Central memory CD8-positive, alpha-beta T cell (primary cell): ENCODE measurements at regions not wholly inside any gene's neighbourhood (a gene's known extent, or its start where the extent isn't known, plus 50 kb on each side); places are given as distances from the start of the nearest gene placed in this dataset.
"Not testable (repeated sequence)": the region's sequence is repeated elsewhere in the genome, so short reads cannot be mapped to it uniquely, and the experiment has no call there.

Experiments used
- ATAC-seq: fragments of 150-1000 bp; cut with Tn5 transposase; replicated peaks from 2 replicates; pipeline ENCODE4 v1.10.0; 2022; ENCODE audit warnings: mild to moderate bottlenecking, moderate FRiP score, moderate number of reproducible peaks; ENCODE audit not compliant: poor library complexity, severe bottlenecking; ENCODE audit errors: extremely low read depth
- DNase-seq, 2 donors: peaks; one replicate each; pipeline ENCODE4 v3.0.0; 2021; ENCODE audit warnings: low spot score in 2 of 2
- H3K27ac Mint-ChIP-seq: one replicate; pipeline ENCODE4 v1.8.0; 2022; ENCODE audit warnings: low read depth, mild to moderate bottlenecking, moderate library complexity, mixed read lengths
- H3K27me3 Mint-ChIP-seq: one replicate; pipeline ENCODE4 v1.8.0; 2022; ENCODE audit warnings: mixed read lengths
- H3K36me3 Mint-ChIP-seq: one replicate; pipeline ENCODE4 v1.8.0; 2022; ENCODE audit warnings: mild to moderate bottlenecking, moderate library complexity, mixed read lengths; ENCODE audit not compliant: insufficient read depth
- H3K4me1 Mint-ChIP-seq: one replicate; pipeline ENCODE4 v1.8.0; 2022; ENCODE audit warnings: mixed read lengths
- H3K4me3 Mint-ChIP-seq: one replicate; pipeline ENCODE4 v1.8.0; 2022; ENCODE audit warnings: mild to moderate bottlenecking, moderate library complexity, mixed read lengths
- H3K9me3 Mint-ChIP-seq: one replicate; pipeline ENCODE4 v1.8.0; 2022; ENCODE audit warnings: mixed read lengths

DNA sequence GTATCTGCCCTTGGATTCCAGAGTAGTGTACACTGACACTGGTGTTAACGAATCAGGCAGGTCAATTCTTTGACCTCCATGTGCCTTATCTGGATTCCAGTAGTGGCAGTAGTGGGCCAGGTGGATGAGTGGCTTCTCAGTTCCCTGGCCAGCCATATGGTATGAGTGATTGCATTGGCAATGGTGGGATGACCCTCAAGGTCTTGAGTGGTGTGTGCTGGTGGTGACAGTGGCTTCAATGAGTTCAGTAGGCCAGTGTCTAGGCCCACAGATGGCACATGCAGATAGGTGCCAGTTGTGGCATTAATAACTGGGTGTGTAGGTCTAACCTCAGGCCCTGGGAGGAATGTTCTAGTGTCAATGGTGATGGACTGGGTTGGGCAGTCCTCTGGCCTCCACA lies 674.1 kb upstream of the NXPH2 start:
- H3K4me3 Mint-ChIP-seq: no peak overlapping the region
- no peaks in the 10 kb centered on the region for H3K4me1 Mint-ChIP-seq
- H3K36me3 Mint-ChIP-seq: no peaks in the 10 kb centered on the region
- H3K9me3 Mint-ChIP-seq: peaks cover 31% of the 10 kb centered on the region
- DNase-seq (no peak), ATAC-seq (no peak)
- no peak overlapping the region for H3K27ac Mint-ChIP-seq
- no peaks in the 10 kb centered on the region for H3K27me3 Mint-ChIP-seq

DNA sequence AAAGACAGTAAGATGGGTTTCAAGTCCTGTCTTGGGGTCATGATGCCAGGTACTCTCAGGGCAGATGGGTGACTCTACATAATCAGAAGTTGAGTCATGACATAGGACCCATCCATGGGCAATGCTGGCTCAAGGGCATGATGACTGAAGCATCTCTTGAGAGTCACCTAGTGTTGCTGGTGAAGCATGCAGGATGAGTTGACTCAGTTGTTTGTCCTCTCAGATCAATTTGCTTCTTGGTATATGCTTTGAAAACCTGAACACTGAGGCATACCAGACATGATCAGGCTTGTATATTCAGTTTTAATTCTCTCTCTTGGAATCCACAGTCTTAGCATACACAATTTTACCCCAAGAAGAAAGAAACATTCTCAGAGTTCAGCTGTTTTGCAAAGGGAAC lies 658.9 kb upstream of the NXPH2 start:
- H3K4me1 Mint-ChIP-seq: no peaks in the 10 kb centered on the region
- peaks cover 10% of the 10 kb centered on the region for H3K9me3 Mint-ChIP-seq
- H3K27me3 Mint-ChIP-seq: no peaks in the 10 kb centered on the region
- H3K27ac Mint-ChIP-seq: no peak overlapping the region
- no peak overlapping the region for H3K4me3 Mint-ChIP-seq
- DNase-seq (no peak), ATAC-seq (no peak)
- no peaks in the 10 kb centered on the region for H3K36me3 Mint-ChIP-seq

DNA sequence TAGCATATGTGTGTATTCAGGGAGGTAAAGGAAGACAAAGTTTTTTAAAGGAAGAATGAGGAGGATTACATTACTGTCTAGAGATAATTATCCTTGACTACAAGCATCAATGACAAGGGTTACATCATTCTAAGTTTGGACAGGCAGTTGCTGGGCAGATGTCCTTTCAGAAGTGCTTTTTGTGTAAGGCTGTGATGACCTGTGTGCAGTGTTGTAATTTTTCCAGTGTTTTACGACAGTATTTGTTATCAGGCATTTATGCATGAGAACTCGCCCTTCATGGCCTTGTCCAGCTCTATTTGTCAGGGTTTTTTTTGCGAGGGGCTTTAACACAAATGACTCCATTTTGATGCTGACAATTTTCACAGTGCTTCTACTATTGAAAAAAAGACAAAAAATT lies 658.3 kb upstream of the NXPH2 start:
- no peaks in the 10 kb centered on the region for H3K36me3 Mint-ChIP-seq
- H3K4me3 Mint-ChIP-seq: no peak overlapping the region
- DNase-seq (no peak), ATAC-seq (no peak)
- H3K9me3 Mint-ChIP-seq: peaks cover 8% of the 10 kb centered on the region
- H3K4me1 Mint-ChIP-seq: no peaks in the 10 kb centered on the region
- no peaks in the 10 kb centered on the region for H3K27me3 Mint-ChIP-seq
- H3K27ac Mint-ChIP-seq: no peak overlapping the region

DNA sequence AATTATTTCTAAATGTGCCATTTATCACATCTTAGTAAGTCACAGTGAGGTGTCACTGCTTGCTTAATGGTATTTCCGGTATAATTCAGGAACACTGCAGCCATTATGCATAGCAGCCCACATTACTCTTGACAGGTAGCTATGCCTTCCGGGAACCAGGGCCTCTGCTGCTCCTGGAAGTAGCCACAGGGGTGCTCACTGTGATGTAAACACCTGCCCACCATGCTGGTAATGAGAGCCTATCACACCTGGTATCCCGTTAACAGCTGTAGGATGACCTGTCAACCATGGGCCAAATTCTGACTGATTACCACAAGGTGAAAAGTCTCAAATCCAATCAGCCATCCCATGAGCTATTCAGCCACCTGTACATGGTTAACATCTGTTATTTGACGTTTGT lies 647.0 kb upstream of the NXPH2 start:
- Mint-ChIP-seq H3K36me3 (no peaks in the 10 kb centered on the region), H3K27me3 (no peaks in the 10 kb centered on the region), H3K4me3 (no peak overlapping the region), H3K27ac (no peak overlapping the region), H3K9me3 (peaks cover 14% of the 10 kb centered on the region), H3K4me1 (no peaks in the 10 kb centered on the region)
- no peak for DNase-seq
- ATAC-seq: no peak

DNA sequence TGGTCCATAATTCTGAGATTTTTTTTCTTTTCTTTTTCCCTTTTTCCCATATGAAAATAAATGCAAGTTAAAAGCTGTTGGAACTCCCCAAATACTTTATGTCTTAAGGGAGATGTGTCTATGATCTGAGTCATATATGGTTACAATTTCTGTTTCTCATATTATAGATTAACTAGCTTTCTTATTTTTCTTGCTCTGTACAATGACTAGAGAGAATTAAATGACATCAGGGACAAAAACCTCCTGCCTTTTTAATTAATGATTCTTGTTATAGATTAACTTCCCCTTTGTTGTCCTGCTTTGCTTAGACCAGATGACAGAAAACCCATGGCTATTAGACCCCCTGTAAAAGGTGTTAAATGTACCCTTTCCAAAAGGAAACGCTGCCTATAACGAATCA lies 643.9 kb upstream of the NXPH2 start:
- Mint-ChIP-seq H3K27ac (no peak overlapping the region), H3K4me1 (no peaks in the 10 kb centered on the region), H3K9me3 (peaks cover 26% of the 10 kb centered on the region), H3K36me3 (no peaks in the 10 kb centered on the region), H3K27me3 (no peaks in the 10 kb centered on the region), H3K4me3 (no peak overlapping the region)
- DNase-seq (no peak), ATAC-seq (no peak)

DNA sequence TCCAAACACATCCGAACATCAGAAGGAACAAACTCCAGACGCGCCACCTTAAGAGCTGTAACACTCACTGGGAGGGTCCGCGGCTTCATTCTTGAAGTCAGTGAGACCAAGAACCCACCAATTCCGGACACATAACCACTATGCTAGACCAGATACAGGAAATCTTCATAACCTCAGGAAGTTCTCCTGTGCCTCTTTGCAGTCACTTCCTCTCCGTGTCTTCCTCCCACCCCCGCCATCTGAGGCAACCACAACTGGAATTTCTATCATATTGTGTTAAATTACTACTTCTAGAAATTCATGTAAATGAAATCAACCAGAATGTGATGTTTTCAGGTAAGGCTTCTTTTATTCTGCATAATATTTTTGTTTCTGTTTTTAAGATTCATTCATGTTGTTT lies 631.0 kb upstream of the NXPH2 start:
- Mint-ChIP-seq H3K9me3 (peaks cover 18% of the 10 kb centered on the region), H3K27me3 (no peaks in the 10 kb centered on the region), H3K4me3 (no peak overlapping the region), H3K36me3 (no peaks in the 10 kb centered on the region), H3K4me1 (no peaks in the 10 kb centered on the region), H3K27ac (no peak overlapping the region)
- ATAC-seq (no peak), DNase-seq (no peak)

DNA sequence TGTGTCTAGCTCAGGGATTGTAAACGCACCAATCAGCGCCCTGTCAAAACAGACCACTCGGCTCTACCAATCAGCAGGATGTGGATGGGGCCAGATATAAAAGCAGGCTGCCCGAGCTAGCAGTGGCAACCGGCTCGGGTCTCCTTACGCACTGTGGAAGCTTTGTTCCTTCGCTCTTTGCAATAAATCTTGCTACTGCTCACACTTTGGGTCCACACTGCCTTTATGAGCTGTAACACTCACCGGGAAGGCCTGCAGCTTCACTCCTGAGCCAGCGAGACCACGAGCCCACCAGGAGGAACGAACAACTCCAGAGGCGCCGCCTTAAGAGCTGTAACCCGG lies 630.6 kb upstream of the NXPH2 start:
- not testable (repeated sequence) for DNase-seq, H3K36me3 Mint-ChIP-seq, H3K4me3 Mint-ChIP-seq, H3K27ac Mint-ChIP-seq, ATAC-seq, H3K4me1 Mint-ChIP-seq, H3K27me3 Mint-ChIP-seq
- H3K9me3 Mint-ChIP-seq: peaks cover 18% of the 10 kb centered on the region

DNA sequence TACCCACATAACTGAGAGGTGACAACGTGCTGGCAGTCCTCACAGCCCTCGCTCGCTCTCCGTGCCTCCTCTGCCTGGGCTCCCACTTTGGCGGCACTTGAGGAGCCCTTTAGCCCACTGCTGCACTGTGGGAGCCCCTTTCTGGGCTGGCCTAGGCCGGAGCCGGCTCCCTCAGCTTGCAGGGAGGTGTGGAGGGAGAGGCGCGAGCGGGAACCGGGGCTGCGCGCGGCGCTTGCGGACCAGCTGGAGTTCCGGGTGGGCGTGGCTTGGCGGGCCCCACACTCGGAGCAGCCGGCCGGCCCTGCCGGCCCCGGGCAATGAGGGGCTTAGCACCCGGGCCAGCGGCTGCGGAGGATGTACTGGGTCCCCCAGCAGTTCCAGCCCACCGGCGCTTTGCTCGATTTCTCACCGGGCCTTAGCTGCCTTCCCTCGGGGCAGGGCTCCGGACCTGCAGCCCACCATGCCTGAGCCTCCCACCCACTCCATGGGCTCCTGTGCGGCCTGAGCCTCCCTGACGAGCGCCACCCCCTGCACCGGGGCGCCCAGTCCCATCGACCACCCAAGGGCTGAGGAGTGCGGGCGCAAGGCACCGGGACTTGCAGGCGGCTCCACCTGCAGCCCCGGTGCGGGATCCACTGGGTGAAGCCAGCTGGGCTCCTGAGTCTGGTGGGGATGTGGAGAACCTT lies 630.1 kb upstream of the NXPH2 start:
- H3K4me1 Mint-ChIP-seq, DNase-seq, ATAC-seq, H3K4me3 Mint-ChIP-seq, H3K27me3 Mint-ChIP-seq, H3K27ac Mint-ChIP-seq, H3K36me3 Mint-ChIP-seq: not testable (repeated sequence)
- H3K9me3 Mint-ChIP-seq: peaks cover 21% of the 10 kb centered on the region

DNA sequence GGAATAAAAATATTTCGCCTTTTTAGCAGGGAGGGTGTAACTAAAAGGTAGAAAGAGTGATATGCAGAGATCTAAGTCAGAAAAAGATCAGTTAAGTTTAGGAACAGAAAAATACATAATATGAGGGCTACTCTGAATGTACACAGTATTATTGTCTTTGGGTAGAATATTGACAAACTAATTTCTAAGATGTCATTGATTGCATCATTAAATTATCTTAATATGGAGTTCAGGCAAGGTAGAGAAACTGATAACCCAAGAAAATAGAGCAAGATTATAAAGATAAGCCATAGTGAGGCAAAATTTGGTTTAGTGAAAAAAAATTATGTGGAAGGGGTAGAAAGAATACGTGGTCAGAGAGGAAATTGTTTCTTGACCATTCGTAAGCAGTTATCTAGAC lies 629.0 kb upstream of the NXPH2 start:
- no peak for ATAC-seq
- no peak overlapping the region for H3K27ac Mint-ChIP-seq
- H3K4me3 Mint-ChIP-seq: no peak overlapping the region
- no peaks in the 10 kb centered on the region for H3K36me3 Mint-ChIP-seq
- H3K27me3 Mint-ChIP-seq: no peaks in the 10 kb centered on the region
- H3K9me3 Mint-ChIP-seq: peaks cover 15% of the 10 kb centered on the region
- DNase-seq: no peak
- H3K4me1 Mint-ChIP-seq: no peaks in the 10 kb centered on the region

DNA sequence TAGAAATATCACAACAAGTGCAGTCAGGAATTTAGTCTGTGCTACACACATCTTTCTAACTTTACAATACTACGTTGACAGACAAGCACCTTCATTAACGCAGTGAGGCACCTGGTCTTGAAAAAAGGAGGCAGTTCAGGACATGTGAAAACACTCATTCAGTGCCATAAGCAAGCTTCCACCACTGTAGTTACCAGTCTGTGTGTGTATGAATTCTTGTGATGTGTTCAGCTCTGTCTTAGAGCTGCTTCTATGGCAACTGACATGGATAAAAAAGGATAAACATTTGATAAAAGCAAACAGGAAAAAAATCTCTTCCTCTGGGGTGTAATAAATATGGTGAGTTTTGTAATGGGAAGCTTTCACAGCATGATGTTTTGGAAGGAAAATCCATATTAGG lies 623.8 kb upstream of the NXPH2 start:
- Mint-ChIP-seq H3K4me1 (no peaks in the 10 kb centered on the region), H3K27ac (no peak overlapping the region)

DNA sequence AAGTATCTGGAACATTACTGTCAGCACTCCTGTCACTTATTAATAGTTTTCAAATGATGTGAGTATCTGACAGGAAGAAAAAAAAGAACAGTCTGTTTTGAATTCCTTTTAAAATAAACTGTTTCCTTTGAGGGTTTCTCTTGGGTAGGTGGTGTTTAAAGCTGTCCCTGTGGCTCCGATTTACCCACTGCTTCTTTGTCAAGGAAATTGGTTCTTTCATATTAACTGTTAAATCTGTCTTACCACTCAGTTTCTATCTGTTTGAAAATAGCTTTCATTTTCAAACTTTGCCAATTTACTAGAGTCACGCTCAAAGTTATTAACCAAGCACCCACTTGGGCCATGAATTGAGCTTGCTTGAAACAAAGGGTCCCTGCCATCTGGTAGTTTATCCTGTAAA lies 614.6 kb upstream of the NXPH2 start:
- peaks cover 15% of the 10 kb centered on the region for H3K9me3 Mint-ChIP-seq
- DNase-seq (no peak), ATAC-seq (no peak)
- H3K36me3 Mint-ChIP-seq: no peaks in the 10 kb centered on the region
- no peaks in the 10 kb centered on the region for H3K27me3 Mint-ChIP-seq
- no peak overlapping the region for H3K27ac Mint-ChIP-seq
- H3K4me3 Mint-ChIP-seq: no peak overlapping the region
- no peaks in the 10 kb centered on the region for H3K4me1 Mint-ChIP-seq

More for the DNA sequence above, 623.8 kb upstream of the NXPH2 start:
- Mint-ChIP-seq H3K36me3 (no peaks in the 10 kb centered on the region), H3K27me3 (no peaks in the 10 kb centered on the region), H3K4me3 (no peak overlapping the region), H3K9me3 (peaks cover 15% of the 10 kb centered on the region)
- no peak for DNase-seq
- no peak for ATAC-seq

DNA sequence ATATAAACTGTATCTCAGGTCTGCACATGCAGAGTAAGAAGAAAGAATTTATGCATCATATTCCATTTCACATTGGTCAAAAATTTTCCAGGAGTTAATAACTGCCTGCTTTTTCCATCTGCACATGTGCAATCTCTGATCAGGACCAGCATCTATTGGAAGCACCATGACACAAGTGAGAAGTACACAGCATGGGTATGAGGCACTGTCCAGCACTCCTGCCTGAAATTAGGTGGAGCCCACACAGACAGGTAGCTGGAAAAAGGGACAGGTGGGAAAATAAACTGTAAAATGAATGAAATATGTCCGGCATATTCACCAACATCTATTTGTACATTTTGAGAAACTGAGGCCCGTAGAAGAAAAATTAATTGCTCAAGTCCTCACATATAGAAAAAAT lies 609.2 kb upstream of the NXPH2 start:
- no peak overlapping the region for H3K4me3 Mint-ChIP-seq
- H3K9me3 Mint-ChIP-seq: peaks cover 17% of the 10 kb centered on the region
- ATAC-seq (no peak), DNase-seq (no peak)
- no peaks in the 10 kb centered on the region for H3K36me3 Mint-ChIP-seq
- H3K27me3 Mint-ChIP-seq: no peaks in the 10 kb centered on the region
- no peaks in the 10 kb centered on the region for H3K4me1 Mint-ChIP-seq
- H3K27ac Mint-ChIP-seq: no peak overlapping the region

DNA sequence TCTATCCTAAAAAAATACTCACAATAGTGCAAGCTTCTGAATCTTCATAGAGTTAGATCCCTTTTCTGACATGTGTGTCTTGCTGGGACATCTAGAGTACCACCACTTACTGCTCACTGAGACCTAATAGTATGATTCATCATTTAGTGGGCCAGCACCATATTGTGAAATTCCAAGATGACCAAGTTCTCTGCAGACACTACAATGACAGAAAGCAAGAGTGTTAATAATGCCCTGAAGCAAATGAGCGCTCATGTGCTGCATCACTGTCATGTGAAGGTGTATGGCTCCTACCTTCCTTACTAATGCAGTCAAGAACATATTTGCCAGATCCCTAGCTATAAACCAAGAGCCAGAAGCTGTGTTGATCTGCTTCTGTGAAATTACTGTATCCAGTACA lies 606.2 kb upstream of the NXPH2 start:
- H3K4me3 Mint-ChIP-seq: no peak overlapping the region
- H3K27ac Mint-ChIP-seq: no peak overlapping the region
- peaks cover 1% of the 10 kb centered on the region for H3K36me3 Mint-ChIP-seq
- no peak for ATAC-seq
- H3K4me1 Mint-ChIP-seq: no peaks in the 10 kb centered on the region
- H3K9me3 Mint-ChIP-seq: peaks cover 17% of the 10 kb centered on the region
- DNase-seq: no peak
- no peaks in the 10 kb centered on the region for H3K27me3 Mint-ChIP-seq

DNA sequence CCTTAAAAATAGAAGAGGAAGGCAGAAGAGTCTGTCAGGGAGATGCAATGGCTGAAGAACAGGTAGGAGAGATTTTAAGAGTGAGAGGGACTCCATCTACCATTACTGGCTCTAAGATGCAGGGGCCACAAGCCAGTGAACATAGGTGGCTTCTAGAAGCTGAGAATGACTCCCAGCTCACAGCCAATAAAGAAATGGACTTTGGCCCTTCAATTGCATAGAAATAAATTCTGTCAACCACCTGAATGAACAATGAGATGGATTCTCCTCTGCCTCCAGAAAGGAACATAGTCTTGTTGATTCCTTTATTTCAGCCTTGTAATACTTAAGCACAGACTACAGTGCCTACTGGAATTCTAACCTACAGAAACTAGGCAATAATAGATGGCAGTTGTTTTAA lies 603.3 kb upstream of the NXPH2 start:
- no peak overlapping the region for H3K4me3 Mint-ChIP-seq
- no peaks in the 10 kb centered on the region for H3K27me3 Mint-ChIP-seq
- peaks cover 24% of the 10 kb centered on the region for H3K9me3 Mint-ChIP-seq
- no peak for ATAC-seq
- peaks cover 1% of the 10 kb centered on the region for H3K36me3 Mint-ChIP-seq
- DNase-seq: no peak
- no peak overlapping the region for H3K27ac Mint-ChIP-seq
- H3K4me1 Mint-ChIP-seq: no peaks in the 10 kb centered on the region
